HL-60 (cell line): ENCODE measurements at regions not wholly inside any gene's neighbourhood (a gene's known extent, or its start where the extent isn't known, plus 50 kb on each side); places are given as distances from the start of the nearest gene placed in this dataset.

Source experiments
- DNase-seq, 2 experiments: peaks; one replicate each; pipeline ENCODE4 v3.0.0-alpha.2; 2010 to 2020; ENCODE audit warnings: low read depth in 1 of 2, low spot score in 1 of 2
- H3K27ac ChIP-seq: fragments of 250-450 bp; sonication (Bioruptor Pico); replicated peaks from 2 replicates; pipeline ENCODE4 v1.5.1; 2020; ENCODE audit warnings: mild to moderate bottlenecking, moderate library complexity
- H3K27me3 ChIP-seq: fragments of 250-450 bp; sonication (Bioruptor Pico); 2 replicates; pipeline ENCODE4 v1.5.1; 2021; ENCODE audit warnings: mild to moderate bottlenecking, moderate library complexity; ENCODE audit not compliant: insufficient read depth, poor library complexity, severe bottlenecking
- H3K4me3 ChIP-seq: replicated peaks from 2 replicates; pipeline ENCODE4 v1.5.1; 2011; ENCODE audit warnings: mild to moderate bottlenecking, control low read depth, low read length; ENCODE audit not compliant: insufficient read depth
- GABPA ChIP-seq: IDR thresholded peaks from 2 replicates; pipeline ENCODE4 v1.6.1; 2012; ENCODE audit warnings: low read depth
- POLR2AphosphoS5 ChIP-seq: IDR thresholded peaks from 2 replicates; pipeline ENCODE4 v1.6.1; 2012; ENCODE audit warnings: low read depth
- REST ChIP-seq: IDR thresholded peaks from 2 replicates; pipeline ENCODE4 v1.6.1; 2012; ENCODE audit warnings: low read depth; ENCODE audit not compliant: insufficient replicate concordance
- SPI1 ChIP-seq: IDR thresholded peaks from 2 replicates; pipeline ENCODE4 v1.6.1; 2012; ENCODE audit warnings: low read depth, mild to moderate bottlenecking, borderline replicate concordance
- TF ChIP-seq, protein P1 (sequence below): IDR thresholded peaks from one replicate; pipeline ENCODE4 v1.5.1; 2011; ENCODE audit warnings: low read length, control low read depth, inconsistent platforms; ENCODE audit not compliant: insufficient read depth

DNA sequence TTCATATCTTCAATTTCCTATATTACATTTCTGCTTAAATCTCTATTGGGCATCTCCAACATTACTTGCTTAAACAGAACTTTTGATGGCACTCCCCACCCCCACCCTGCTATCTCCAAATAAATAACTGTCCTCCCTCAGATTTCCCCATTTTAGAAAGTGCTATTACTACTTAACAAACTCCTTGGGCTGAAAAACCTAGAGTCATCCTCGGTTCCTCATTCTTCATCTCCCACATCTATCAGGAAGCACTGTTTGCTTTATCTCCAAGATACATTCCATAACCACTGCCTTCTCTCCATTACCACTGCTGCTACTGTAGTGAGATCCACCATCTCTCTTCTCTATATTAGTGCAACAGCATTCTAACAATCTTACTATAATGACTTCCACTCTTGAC is 150.4 kb upstream of the CYRIA start:
- Histone ChIP-seq H3K4me3 (no peak overlapping the region), H3K27ac (no peak overlapping the region), H3K27me3 (no peaks in the 10 kb centered on the region)
- TF ChIP-seq, protein P1, sequence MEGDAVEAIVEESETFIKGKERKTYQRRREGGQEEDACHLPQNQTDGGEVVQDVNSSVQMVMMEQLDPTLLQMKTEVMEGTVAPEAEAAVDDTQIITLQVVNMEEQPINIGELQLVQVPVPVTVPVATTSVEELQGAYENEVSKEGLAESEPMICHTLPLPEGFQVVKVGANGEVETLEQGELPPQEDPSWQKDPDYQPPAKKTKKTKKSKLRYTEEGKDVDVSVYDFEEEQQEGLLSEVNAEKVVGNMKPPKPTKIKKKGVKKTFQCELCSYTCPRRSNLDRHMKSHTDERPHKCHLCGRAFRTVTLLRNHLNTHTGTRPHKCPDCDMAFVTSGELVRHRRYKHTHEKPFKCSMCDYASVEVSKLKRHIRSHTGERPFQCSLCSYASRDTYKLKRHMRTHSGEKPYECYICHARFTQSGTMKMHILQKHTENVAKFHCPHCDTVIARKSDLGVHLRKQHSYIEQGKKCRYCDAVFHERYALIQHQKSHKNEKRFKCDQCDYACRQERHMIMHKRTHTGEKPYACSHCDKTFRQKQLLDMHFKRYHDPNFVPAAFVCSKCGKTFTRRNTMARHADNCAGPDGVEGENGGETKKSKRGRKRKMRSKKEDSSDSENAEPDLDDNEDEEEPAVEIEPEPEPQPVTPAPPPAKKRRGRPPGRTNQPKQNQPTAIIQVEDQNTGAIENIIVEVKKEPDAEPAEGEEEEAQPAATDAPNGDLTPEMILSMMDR: no peak
- TF ChIP-seq REST (no peak), SPI1 (no peak), GABPA (no peak), POLR2AphosphoS5 (no peak)
- DNase-seq: no peak

DNA sequence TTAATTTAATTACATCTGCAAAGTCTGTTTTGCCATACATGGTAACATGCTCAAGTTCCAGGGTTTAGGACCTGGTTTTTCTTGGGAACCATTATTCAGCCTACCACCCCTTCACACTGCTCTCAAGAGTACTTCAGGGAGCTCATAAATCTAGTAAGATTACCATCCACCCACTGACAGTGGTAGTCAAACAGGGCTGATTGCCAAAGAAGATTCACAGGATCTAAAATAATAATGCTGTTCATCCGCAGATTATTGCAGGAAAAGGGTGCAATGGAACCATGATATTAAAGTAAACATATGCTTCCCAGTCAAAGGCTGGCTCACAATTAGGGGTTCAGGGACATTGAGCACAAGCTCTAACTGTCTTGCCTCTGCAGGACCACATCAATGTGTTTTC is 148.0 kb upstream of the CYRIA start:
- Histone ChIP-seq H3K4me3 (no peak overlapping the region), H3K27ac (no peak overlapping the region), H3K27me3 (no peaks in the 10 kb centered on the region)
- no peak for DNase-seq
- TF ChIP-seq SPI1 (no peak), GABPA (no peak), REST (no peak), POLR2AphosphoS5 (no peak)
- TF ChIP-seq, protein P1: no peak

DNA sequence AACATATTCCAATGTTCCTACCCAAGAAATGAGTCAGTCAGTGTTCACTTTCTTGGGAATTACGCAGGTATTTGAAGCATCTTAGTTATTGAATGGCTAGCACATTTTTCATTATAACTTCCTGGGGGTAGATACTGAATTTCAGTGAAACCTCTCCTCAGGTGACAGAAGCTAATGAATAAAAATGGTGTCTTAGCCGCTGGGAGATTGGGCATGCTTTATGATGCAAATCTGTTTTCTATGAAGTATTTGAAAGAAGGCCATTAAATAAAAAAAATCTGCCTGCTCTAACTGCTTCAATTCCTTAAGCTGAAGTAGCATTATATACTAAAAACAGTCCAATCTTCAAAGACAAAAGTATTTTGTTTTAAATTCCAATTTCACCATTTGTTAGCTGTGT is 132.8 kb upstream of the CYRIA start:
- H3K27me3 ChIP-seq: no peaks in the 10 kb centered on the region
- no peak overlapping the region for H3K4me3 ChIP-seq
- TF ChIP-seq REST (no peak), GABPA (no peak), POLR2AphosphoS5 (no peak), SPI1 (no peak)
- TF ChIP-seq, protein P1: no peak
- no peak for DNase-seq
- H3K27ac ChIP-seq: no peak overlapping the region
